Fibroblast of lung (primary cell): ENCODE measurements at regions not wholly inside any gene's neighbourhood (a gene's known extent, or its start where the extent isn't known, plus 50 kb on each side); places are given as distances from the start of the nearest gene placed in this dataset.

Experiments used
- DNase-seq, 2 donors: peaks; one replicate each; pipeline versions ENCODE4 v3.0.0 to v3.0.0-alpha.2; 2010; ENCODE audit warnings: low read depth in 2 of 2
- H2AFZ ChIP-seq: 2 replicates; pipeline ENCODE4 v1.5.1; 2012; ENCODE audit warnings: low read length, control low read depth, inconsistent platforms
- H3K27ac ChIP-seq: 2 replicates; pipeline ENCODE4 v1.5.1; 2011; ENCODE audit warnings: low read length, control low read depth; ENCODE audit not compliant: insufficient read depth
- H3K27me3 ChIP-seq: 2 replicates; pipeline ENCODE4 v1.5.1; 2011; ENCODE audit warnings: mild to moderate bottlenecking, low read length; ENCODE audit not compliant: control insufficient read depth, insufficient read depth
- H3K36me3 ChIP-seq: 2 replicates; pipeline ENCODE4 v1.5.1; 2011; ENCODE audit warnings: low read length; ENCODE audit not compliant: control insufficient read depth, insufficient read depth
- H3K4me1 ChIP-seq: 2 replicates; pipeline ENCODE4 v1.5.1; 2011; ENCODE audit warnings: low read length; ENCODE audit not compliant: control insufficient read depth, insufficient read depth; ENCODE audit errors: extremely low read depth
- H3K4me2 ChIP-seq: 2 replicates; pipeline ENCODE4 v1.5.1; 2011; ENCODE audit warnings: low read length, control low read depth; ENCODE audit not compliant: insufficient read depth; ENCODE audit errors: extremely low read depth
- H3K4me3 ChIP-seq, 4 experiments: fragments of 200-600 bp in 1 of 4; sonication (generic) in 1 of 4; replicated peaks in 1 of 4; 2 replicates each; pipeline ENCODE4 v1.5.1; 2011 to 2016; ENCODE audit warnings: low read length in 4 of 4, low read depth in 3 of 4, mild to moderate bottlenecking in 3 of 4, control low read depth in 2 of 4, inconsistent platforms in 1 of 4, mixed read lengths in 1 of 4; ENCODE audit not compliant: insufficient read depth in 1 of 4; ENCODE audit errors: control extremely low read depth in 1 of 4
- H3K79me2 ChIP-seq: 2 replicates; pipeline ENCODE4 v1.5.1; 2012; ENCODE audit warnings: mild to moderate bottlenecking, low read length, inconsistent platforms; ENCODE audit not compliant: control insufficient read depth, insufficient read depth
- H3K9ac ChIP-seq: 2 replicates; pipeline ENCODE4 v1.5.1; 2011; ENCODE audit warnings: mild to moderate bottlenecking, low read length, control low read depth; ENCODE audit not compliant: insufficient read depth
- H3K9me3 ChIP-seq: 2 replicates; pipeline ENCODE4 v1.5.1; 2012; ENCODE audit warnings: low read depth, low read length; ENCODE audit not compliant: control insufficient read depth, insufficient read depth
- H4K20me1 ChIP-seq: 2 replicates; pipeline ENCODE4 v1.5.1; 2011; ENCODE audit warnings: low read length; ENCODE audit not compliant: control insufficient read depth, insufficient read depth; ENCODE audit errors: extremely low read depth
- EZH2 ChIP-seq: IDR thresholded peaks from 2 replicates; pipeline ENCODE4 v1.5.1; 2012; ENCODE audit warnings: low read length, control low read depth, mild to moderate bottlenecking; ENCODE audit errors: missing control alignments
- TF ChIP-seq, protein P1 (sequence below), 2 donors: IDR thresholded peaks in 1 of 2; conservative IDR thresholded peaks in 1 of 2; 1 replicate in 1 of 2; 2 replicates in 1 of 2; pipeline ENCODE4 v1.5.1; 2011 to 2012; ENCODE audit warnings: low read length in 2 of 2, control low read depth in 1 of 2, inconsistent platforms in 1 of 2, low read depth in 1 of 2, mild to moderate bottlenecking in 1 of 2

DNA sequence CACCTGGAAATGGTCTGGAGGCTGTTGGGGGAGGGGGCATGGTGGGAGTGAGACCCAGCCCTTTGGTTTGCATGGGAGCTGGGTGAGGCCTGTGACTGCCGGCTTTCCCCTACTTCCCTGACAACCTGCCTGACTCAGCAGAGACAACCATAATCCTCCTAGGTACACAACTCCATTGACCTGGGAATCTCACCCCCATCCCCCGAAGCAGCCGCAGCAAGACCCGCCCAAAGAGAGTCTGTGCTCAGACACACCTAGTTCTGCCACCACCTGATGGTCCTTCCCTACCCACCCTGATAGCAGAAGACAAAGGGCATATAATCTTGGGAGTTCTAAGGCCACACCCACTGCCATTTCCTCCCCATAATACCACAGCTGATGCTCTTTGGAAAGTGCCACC is 168.6 kb downstream of the GIPC2 start:
- no peak overlapping the region for H3K4me2 ChIP-seq
- H3K4me1 ChIP-seq: no peaks in the 10 kb centered on the region
- TF ChIP-seq EZH2: no peak
- TF ChIP-seq, protein P1, sequence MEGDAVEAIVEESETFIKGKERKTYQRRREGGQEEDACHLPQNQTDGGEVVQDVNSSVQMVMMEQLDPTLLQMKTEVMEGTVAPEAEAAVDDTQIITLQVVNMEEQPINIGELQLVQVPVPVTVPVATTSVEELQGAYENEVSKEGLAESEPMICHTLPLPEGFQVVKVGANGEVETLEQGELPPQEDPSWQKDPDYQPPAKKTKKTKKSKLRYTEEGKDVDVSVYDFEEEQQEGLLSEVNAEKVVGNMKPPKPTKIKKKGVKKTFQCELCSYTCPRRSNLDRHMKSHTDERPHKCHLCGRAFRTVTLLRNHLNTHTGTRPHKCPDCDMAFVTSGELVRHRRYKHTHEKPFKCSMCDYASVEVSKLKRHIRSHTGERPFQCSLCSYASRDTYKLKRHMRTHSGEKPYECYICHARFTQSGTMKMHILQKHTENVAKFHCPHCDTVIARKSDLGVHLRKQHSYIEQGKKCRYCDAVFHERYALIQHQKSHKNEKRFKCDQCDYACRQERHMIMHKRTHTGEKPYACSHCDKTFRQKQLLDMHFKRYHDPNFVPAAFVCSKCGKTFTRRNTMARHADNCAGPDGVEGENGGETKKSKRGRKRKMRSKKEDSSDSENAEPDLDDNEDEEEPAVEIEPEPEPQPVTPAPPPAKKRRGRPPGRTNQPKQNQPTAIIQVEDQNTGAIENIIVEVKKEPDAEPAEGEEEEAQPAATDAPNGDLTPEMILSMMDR (conservative IDR thresholded peaks at IDR 0.05 in 1 of 2, IDR thresholded peaks at IDR 0.05 in 1 of 2; ENCODE audit: low read depth in 1 of 2, low read length in 2 of 2): no peak
- H3K36me3 ChIP-seq: no peaks in the 10 kb centered on the region
- no peaks in the 10 kb centered on the region for H3K27me3 ChIP-seq
- H3K9me3 ChIP-seq: no peaks in the 10 kb centered on the region
- no peak overlapping the region for H3K9ac ChIP-seq
- no peak for DNase-seq
- H3K79me2 ChIP-seq: no peaks in the 10 kb centered on the region
- H3K27ac ChIP-seq: no peak overlapping the region
- H4K20me1 ChIP-seq: no peaks in the 10 kb centered on the region
- no peak overlapping the region for H3K4me3 ChIP-seq
- H2AFZ ChIP-seq: no peak overlapping the region

DNA sequence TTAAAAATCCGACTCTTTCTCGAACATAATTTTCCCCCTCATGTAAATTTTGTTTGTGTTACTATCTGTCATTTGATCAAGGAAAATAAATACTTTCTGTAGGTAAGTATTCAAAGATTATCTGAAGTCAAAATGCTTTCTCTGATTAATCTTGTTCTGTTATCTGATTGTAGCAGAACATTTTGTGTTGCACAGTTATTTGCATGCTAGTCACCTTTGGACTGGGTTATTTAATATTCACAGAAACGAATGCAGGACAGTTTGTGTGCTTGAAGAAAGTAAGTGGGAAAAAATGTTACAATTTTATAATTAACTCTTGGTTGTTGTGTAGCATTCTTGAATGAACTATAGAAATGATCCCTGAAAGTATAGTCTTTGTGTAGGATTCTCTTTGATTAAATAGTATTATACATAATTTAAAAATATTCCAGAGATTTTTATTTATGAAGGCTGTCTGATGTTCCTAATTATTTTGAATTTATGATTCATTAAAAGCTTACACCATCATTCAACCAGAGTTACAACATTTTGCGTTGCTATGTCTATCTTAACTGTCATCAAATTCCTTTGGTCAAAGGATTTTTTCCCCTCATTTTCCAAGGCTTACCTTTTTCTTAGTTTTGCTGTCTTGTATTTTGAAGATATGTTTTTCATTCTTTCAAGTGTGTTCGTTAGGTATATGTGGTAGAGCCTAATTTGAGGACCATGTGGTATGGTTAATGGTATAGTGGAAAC is 176.6 kb downstream of the GIPC2 start:
- Histone ChIP-seq H3K36me3 (no peaks in the 10 kb centered on the region), H4K20me1 (no peaks in the 10 kb centered on the region), H3K4me3 (no peak overlapping the region), H3K9me3 (no peaks in the 10 kb centered on the region), H3K9ac (no peak overlapping the region), H2AFZ (no peak overlapping the region), H3K4me2 (no peak overlapping the region), H3K27ac (no peak overlapping the region), H3K27me3 (no peaks in the 10 kb centered on the region), H3K4me1 (no peaks in the 10 kb centered on the region), H3K79me2 (no peaks in the 10 kb centered on the region)
- DNase-seq: no peak
- no peak for TF ChIP-seq EZH2
- TF ChIP-seq, protein P1 (conservative IDR thresholded peaks at IDR 0.05 in 1 of 2, IDR thresholded peaks at IDR 0.05 in 1 of 2; ENCODE audit: low read depth in 1 of 2, low read length in 2 of 2): no peak

DNA sequence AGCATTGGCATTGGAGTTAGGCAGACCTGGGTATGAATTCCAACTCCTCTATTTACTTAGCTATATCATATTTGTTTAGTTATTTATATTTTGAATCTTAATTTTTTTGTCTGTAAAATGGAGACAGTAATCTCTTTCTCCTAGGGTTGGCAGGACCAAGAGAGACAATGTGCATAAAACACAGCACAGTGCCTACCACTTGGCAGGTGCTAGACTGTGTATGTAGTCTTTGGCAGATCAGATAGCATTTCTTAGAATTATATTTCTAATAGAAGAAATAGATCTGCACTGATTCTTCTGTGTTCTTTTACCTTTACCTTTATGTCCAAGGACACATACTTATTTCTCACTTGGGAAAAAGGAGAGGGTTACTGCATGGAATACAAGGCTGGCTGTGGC is 177.2 kb downstream of the GIPC2 start:
- Histone ChIP-seq H3K9ac (no peak overlapping the region), H3K4me1 (no peaks in the 10 kb centered on the region), H3K4me3 (no peak overlapping the region), H4K20me1 (no peaks in the 10 kb centered on the region), H3K27me3 (no peaks in the 10 kb centered on the region), H3K36me3 (no peaks in the 10 kb centered on the region), H3K9me3 (no peaks in the 10 kb centered on the region), H2AFZ (no peak overlapping the region), H3K27ac (no peak overlapping the region), H3K79me2 (no peaks in the 10 kb centered on the region), H3K4me2 (no peak overlapping the region)
- DNase-seq: no peak
- TF ChIP-seq, protein P1 (conservative IDR thresholded peaks at IDR 0.05 in 1 of 2, IDR thresholded peaks at IDR 0.05 in 1 of 2; ENCODE audit: low read depth in 1 of 2, low read length in 2 of 2): no peak
- TF ChIP-seq EZH2: no peak
